Hematopoietic multipotent progenitor cell treated with erythropoietin and hydrocortisone succinate and interleukin-3 and kit ligand, for 8 days (in vitro differentiated cells): ENCODE measurements at regions not wholly inside any gene's neighbourhood (a gene's known extent, or its start where the extent isn't known, plus 50 kb on each side); places are given as distances from the start of the nearest gene placed in this dataset.
"Not testable (repeated sequence)": the region's sequence is repeated elsewhere in the genome, so short reads cannot be mapped to it uniquely, and the experiment has no call there.

Experiments
- DNase-seq: peaks from one replicate; pipeline ENCODE4 v3.0.0-alpha.2; 2015

DNA sequence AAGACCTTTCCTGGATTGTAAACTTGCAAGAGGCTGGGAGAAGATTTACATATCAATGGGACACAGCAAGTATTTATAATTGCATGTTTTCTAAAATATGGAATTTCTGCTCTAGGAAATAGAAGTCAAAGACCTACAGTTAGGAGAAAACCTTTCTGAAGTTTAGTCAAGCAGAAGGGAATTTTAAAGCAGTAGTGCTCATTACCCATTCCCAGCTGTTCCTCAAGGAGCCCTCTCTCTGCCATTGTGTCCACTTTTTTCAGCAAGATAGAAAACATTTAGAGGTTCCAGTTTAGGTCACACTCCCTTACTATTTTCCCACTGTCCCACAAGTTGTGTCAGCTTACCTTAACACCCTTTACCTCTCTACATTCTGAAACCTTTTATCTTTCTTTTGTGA lies 584.0 kb upstream of the CHAC2 start:
- DNase-seq = no peak

DNA sequence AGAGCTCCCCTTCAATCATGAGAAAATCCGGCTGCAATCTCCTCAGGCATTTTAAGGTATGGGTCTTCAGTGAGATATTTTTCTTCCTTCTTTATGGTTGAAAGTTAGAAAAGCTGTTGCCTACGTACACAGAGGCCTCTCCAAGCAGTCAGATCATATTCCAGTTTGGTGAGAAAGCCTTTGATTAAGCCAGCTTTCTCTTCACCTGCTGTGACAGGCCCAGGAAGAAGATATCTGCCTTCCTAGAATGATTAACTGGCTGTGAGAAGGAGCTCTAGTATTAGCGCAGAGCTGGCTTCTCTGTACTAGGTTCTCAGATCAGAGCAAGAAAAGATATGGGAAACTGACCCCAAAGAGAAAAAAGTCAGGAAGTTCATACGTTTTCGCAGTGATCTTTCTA lies 585.0 kb upstream of the CHAC2 start:
- DNase-seq = no peak

DNA sequence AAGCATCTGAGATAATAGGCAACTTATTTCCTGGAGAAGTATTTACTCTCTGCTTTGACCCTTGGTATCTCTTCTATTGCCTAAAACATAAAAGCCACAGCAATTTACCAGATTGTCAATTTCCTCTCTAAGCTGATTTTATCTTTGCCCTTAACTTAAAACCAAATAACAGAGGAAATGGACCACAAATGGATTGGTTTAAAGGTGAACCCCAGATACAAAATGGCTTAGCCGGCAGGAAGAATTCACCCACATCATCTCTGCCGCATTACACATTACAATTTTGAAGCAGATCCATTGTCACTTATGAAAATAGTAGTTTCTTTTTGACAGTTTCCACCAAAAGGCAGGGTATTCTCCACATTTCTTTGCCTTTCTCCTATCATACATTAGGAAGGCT lies 585.8 kb upstream of the CHAC2 start:
- no peak for DNase-seq

DNA sequence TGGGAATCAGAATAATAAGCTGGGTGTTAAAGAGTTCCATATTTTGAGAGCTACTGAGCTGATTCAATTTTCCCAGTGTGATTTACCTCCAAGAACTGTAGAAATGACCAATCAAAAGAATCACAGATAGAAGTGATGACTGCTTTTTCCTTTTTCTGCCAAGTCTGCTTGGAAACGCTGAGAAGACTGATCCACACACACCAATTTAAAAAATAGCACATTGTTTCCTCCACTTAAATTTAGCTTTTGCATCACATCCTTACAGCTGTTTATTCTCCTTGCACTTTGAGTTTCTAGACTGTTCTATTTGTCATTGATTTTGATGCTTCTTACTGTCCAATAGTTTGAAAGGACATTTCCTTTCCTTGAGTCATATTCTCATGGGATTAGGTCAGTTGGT lies 590.3 kb upstream of the CHAC2 start:
- no peak for DNase-seq

DNA sequence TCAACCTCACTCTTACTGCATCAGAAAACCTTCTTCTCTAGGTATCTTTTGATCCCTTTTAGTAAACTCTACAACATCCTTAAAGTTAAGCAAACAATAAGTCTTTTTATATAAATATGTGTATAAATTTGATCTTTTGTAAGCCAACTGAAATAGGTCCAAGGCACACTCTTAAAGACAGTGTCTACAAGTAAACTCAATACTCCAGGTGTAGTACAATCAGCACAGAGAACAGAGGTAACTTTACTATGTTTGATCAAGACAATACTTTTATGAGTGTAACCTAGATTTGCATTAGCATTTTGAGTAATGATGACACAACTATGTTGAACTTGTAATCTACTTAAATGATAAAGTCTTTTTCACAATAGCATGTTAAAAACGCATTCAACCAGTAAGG lies 593.1 kb upstream of the CHAC2 start:
- no peak for DNase-seq

DNA sequence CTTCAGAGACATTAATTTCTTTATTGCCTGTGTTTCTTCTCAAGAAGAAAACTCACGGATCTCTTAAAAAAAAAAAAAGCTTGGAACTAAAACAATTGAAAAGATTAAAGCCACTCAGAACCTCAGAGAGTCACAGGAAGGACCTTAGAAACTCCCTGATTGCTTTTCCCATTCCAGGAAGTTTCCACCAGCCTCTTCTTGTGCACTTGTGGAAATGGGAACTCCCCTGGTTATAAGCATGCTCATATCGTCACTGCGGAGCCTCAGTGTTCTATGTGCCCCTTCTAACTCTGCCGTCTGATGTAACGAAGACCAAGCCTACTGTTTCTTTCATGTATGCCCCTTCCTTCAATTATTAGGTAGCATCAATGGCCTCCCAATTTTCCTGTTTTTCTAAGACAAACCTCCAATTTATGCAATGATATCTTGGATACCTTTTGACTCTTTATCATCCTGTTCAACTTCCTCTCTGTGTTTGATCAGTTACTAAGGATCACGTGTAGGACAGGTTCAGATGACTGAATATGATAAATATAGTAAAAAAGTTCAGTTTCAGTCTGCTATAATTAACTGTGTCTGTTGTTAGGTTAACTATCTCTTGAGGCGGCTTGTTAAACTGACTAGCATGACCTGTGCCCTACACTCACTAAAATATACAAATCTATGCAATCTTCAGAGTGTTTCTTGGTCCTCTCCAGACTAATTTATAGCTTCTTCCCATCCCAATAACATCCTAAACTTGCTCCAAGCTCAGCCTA lies 593.7 kb upstream of the CHAC2 start:
- DNase-seq = no peak

DNA sequence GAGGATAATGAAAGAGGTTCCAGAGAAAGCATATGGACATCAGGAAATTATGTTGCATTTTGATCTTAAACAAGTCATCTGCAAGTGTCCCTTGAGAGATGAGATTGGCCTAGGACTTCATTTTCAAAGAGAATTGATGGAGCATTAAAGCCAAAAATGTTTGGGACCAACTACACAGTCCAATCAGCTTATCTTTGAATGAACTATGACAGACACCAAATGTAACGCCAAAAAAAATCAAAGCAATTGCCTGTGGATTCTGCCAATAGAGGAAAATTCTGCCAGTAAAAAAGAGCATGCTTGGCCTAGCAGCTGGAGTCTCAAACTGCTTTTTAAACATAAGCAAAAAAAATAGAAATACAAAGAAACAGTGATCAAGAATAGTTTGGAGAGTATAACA lies 594.5 kb upstream of the CHAC2 start:
- no peak for DNase-seq

DNA sequence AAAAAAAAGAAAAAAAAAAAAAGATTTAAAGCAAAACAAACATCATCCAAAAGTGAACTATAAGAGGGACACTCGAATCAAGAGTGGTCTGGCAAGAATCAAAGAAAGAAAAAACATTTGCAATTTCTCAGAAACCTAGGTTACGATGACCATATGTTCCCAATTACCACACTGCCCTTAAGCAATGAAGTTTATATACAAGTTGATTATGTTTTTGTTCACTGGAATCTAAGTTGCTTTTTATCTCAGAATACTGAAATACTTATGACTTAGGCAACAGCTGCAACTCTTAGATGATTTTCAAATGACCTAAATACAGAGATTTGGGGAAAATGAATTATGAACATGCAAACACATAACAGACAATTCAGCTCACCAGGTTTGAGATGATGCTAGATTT lies 597.1 kb upstream of the CHAC2 start:
- no peak for DNase-seq

DNA sequence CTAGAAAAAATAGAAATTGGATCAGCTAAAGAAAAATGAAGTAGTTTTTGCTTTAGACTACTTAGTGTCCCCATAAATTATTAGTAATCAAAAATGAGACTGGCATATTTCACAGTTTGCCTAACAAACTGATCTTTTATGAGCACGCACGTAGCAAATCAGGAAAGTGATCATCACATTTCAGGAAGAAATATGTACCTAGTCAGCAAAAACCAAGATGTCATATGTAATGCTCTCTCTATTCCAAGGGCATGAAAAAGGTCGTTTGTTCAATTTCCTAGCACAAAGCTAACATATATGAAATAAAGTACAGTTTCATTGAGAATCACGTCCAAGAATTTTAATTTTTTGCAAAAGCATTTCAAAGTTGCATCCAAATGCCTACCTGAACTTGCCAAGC lies 600.4 kb upstream of the CHAC2 start:
- DNase-seq = no peak

DNA sequence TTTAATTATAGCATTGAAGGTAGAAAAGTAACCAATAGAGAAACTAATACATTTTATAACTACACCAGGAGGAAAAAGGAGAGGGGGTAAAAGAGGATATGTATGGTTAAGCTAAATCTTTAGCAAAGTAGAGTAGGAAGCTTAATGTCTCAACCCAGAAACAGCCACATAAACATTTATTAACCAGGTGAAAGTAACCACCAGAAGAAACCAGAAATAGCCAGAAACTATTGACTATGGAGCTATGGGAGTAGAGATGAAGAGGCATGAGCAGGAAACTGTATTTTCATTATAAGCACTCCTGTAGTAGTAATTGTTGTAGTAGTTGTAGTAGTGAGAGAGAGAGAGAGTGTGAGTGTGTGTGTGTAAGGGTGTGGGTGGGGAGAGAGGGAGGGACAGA lies 617.5 kb upstream of the CHAC2 start:
- DNase-seq = no peak

DNA sequence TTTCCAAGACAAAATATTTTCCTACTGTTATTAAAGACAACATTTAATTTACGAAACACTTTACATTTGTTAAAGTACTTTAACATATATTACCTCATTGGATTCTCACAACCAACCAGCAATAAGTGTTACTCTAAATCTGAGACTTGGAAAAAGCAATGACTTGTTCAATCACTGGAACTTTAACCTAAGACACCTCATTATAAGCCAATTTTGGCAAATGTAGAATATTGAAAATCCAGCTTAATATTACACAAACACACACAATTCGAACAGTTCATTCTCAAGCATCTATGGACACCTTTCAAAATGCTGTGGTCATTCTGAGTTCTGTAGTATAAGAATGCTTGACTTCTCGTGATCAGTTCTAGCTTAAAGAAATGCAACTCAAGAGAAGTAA lies 619.4 kb upstream of the CHAC2 start:
- DNase-seq = no peak

DNA sequence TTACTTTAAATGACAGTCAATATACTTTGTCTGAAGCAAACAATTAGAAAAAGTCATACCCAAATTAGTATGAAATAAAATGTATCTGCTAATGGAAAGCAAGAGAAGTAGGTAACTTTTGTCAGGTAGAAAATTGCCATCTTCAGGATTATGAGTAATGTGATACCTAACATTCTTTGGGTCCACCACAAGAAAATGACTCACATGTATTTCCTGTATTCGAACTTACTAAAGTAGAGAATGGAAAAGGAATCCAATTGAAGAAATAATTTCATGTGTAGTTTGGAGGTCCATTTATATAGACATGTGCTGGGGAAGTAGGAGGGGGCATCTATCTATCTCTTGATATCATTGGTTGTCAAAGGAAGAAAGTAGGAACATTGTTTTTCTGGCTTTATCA lies 636.2 kb upstream of the CHAC2 start:
- no peak for DNase-seq

DNA sequence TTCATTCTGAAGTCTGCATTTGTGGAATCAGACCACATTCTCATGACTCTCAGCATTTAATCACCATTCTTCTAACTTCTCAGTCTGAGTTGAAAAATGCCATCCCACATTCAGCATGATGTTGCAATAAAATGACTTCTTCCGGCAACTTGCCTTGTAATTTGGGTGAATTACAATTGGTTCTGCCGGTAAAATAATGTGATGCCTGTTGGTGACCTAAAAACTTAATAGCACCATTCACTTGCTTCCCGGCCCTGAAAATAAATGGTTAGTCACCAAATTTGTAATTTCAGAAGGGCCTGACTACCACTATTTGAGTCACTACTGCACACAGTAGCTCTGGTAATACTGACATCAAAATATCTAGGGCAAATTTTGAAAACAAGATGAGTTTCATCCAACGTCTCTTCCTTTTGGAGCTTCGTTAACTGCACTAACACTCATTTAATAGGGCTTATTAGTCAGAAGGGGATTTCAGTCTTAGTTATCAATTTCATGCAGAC lies 637.1 kb upstream of the CHAC2 start:
- DNase-seq = no peak

DNA sequence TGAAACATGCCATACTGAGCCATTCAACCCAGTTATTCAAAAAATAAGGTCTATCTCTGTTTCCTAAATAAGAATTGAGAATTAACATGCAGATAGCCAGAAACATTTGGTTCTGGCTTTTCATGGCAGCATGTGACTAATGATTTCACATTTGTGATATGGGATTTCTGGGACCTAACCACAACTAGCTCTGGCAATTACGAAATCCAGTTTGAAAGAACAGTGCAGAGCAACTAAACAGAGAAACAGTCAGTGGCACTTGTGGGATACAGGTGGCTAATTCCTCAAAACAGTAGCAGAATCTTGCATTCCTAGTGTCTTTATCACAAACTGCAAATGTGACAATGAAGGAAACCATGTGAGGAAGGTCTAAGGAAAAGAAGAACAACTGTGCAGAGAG lies 637.8 kb upstream of the CHAC2 start:
- no peak for DNase-seq

DNA sequence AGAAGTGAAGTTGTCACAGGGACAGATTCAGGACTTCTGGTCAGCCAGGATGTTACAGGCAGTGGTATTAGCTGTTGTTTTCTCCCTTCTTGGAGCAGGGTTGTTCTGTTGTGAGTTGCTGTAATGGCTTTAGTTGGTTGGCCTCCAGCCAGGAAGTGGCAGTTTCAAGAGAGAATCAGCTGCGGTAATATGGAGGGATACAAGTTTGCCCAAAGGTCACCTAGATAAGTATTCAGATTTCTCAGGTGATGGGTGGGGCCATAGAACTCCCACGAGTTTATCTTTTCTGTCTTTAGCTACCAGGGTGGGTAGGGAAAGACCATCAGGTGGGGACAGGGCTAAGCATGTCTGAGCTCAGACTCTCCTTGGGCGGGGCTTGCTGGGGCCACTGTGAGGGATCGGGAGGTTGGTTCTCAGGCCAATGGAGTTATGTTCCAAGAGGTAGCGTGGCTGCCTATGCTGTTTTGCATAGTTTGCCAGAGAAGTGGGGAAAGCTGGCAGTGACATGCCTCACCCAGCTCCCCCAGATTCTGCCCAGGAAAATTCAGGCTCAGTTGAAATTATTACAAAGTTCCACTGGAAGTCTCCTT lies 640.4 kb upstream of the CHAC2 start:
- DNase-seq = no peak

DNA sequence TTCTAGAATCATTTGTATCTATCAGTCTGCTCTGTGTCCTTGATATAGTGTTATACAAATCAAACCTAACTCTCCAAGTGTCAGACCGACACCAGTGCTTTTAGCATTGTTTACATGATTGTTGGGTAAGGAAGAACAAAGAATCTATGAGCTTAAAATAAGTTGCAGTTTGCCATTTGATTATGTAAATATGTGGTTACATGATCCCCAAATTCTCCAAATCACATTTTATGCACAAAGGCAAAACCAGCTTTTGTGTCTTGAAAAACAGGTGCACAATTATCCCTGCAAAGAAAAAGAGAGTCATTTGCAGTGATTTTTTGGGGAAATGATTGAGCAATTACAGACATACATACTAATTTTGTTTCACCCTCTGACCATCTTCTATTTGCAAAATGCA lies 652.6 kb upstream of the CHAC2 start:
- DNase-seq = no peak

DNA sequence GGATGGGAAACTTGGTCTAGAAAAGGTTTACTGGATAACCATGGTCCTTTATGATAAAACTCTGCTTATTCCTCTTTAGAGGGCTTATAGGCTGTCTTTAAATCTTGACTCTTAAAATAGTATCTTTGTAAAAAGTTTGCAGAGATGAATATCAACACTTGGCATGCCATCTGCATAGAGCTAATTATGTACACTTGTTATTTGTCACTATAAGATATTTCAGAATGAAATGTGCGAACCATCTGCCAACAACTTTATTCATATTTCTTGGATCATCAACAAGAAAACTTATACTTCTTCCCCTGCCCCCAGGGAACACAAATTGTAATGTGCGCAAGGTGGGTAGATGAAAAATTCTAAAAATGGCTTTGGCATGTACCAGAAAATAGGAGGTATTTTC lies 653.0 kb upstream of the CHAC2 start:
- DNase-seq = no peak

DNA sequence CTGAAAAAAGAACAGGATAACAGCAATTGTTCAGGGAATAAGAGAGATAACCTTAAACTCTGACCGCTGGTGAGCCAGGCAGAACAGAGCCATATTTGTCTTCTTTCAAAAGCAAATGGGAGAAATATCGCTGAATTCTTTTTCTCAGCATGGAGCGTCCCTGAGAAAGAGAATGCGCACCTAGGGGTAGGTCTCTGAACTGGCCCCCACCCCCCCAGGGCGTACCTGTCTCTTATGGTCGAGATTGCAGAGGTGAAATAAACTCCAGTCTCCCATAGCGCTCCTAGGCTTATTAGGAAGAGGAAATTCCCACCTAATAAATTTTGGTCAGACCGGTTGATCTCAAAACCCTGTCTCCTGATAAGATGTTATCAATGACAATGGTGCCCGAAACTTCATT lies 655.2 kb upstream of the CHAC2 start:
- DNase-seq = not testable (repeated sequence)

DNA sequence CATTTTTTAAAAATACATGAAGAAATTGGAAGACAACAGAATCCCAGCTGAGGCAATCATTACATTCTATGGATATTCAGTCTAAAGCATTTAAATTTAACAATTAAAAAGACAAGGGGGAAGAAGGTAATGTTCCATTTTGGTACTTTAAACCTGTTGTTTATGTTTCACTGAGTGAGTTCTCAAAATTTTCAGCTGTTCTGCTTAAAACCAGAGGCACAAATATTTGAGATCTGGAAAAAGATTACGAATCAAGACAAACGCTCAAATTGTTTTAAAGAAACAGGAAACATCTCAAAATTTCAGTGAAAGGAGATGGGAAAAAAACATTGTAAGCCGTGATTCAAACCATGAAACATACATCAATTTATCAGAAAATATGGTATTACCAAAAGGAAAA lies 656.2 kb upstream of the CHAC2 start:
- DNase-seq = no peak

DNA sequence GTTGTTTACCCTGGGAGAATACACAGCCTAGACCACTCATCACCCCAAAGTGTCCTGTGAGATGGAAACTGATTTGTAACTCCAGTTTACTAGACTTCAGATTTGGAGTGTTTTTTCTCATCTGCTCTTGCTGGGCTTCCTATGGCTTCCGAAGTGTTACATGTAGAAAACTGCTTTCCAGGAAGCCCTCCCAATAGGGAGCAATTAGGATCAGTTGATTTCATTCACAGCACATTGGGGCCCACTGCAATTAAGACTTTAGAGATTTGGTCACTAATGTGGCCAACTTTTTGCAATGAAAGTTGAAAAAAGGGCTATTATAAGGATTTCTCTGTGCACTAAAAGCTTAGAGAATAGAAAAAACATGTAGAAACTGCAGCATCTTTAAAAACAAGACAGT lies 656.6 kb upstream of the CHAC2 start:
- DNase-seq = no peak

DNA sequence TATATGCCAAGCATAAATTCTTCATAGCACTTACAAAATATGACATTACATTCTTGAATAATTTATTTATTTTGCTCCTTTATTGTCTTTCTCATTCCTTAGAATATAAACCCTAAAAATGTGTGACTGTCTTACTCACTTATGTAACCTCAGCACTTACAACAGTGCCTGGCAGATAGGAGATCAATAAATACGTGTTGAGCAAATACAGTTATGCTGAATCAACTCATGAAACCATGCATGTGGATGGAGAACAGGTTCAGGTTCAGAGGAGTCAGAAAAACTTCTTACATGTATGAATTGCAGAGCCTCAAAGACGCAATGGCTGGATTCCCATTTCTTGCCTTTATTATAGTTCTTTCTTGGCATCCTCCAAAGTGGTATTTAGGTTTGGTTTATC lies 659.4 kb upstream of the CHAC2 start:
- no peak for DNase-seq

DNA sequence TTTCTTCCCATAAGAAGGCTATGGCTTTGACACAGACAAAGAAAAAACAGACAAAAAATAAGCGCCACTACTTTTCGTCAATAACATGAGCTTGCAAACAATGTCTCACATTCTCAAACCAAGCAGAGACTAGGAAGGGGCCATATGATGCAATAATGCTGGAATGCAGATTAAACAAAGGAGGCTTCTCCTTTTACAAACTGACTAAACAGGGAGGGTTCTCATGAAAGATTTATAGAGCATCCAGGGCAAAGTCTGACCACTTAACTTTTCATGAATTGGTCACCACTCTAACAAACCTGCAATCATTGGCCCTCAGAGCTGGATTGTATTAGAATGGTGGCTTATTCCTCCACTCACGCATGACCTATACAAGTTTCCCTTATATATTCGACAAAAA lies 663.3 kb upstream of the CHAC2 start:
- no peak for DNase-seq

DNA sequence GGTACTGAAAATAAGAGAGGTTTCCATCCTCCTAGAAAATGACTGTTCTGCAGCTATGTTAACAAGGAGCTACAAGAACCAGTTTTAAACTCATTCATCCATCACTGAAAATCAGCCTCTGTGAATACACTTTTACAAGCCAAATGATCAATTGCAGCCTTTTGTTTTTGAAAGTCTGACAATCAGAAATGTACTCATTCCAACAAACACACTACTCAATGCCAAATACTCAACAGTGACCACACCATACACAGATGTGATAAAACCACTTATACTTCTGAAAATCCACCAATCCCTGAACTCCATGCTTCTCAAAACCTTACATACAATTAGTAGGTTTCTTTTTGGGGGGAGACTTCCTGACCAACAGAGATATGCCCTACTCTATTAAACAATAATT lies 663.9 kb upstream of the CHAC2 start:
- DNase-seq = no peak

DNA sequence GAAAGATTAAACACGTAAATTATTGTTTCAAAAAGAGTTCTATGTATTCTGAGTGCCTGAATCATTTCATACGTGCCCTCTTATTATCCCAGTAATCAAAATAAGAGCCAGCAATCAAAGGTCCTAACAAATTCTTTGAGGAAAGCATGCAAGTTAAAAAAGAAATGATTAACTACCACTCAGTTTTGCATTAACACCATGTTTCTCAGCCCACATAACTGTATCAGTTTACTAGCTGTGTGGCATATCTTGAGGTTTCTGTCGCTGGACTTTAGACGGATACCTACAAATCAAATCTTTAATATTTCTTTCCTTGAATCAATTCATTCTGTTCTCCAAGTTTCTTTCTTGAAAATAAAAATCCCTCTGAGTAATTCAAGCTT lies 668.9 kb upstream of the CHAC2 start:
- no peak for DNase-seq

DNA sequence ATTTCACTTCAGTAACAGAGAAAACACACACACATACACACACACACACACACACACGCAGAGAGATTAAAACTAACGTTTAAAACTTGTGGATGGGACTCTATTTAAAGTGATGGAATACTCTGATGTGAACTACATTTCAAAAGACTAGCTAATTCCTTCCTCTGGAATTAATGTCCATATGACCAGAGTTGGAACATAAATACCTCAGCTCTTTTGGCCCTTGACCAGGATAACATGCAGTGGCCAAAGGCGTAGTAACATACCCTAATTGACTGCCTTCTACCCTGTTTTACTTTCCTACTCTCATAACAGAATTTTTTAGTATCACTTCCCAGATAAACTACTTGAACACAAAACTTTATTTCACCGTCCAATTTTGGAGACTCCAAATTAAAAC lies 671.3 kb upstream of the CHAC2 start:
- no peak for DNase-seq
